ENCODE measurements at regions not wholly inside any gene's neighbourhood (a gene's known extent, or its start where the extent isn't known, plus 50 kb on each side); places are given as distances from the start of the nearest gene placed in this dataset.

DNA sequence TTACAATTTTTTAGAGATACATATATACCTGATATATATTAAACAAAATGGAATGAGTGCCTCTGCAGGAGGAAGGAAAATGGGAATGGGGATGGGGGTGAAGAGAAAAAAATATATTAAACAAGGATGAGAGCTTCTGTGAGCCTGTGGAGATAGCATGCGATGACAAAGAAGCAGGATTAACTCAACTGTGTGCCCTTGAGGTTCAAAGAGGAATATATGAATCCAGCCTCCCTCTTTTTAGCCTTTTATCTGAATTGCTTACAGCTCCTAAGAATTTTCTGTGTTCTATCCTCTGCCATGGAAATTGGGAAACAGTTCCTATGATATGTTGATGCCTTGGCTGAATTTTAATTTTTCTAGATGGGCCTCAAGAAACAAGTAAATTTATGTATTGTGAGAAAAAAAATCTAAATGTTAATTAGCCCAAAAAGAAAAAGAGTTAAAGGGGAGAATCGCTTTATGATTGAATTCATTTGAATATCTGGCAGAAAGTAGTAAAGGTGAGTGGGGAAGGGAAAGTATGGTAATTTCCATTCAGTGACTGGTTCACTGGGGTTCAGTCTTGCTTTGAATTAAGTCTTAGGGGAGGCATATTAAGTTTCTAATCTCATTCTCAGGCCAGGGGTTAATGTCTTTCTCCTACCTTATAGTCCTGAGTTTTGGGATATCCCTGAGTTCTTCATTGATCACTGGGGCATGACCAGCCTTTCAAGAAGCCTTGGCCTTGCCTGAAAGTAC, 106.3 kb upstream of the HMCN1 start:
- DNase-seq (ENCODE audit: low read depth) = no peak
- no peak overlapping the region for H3K4me3 ChIP-seq (ENCODE audit: low read length)
- TF ChIP-seq, protein P1, sequence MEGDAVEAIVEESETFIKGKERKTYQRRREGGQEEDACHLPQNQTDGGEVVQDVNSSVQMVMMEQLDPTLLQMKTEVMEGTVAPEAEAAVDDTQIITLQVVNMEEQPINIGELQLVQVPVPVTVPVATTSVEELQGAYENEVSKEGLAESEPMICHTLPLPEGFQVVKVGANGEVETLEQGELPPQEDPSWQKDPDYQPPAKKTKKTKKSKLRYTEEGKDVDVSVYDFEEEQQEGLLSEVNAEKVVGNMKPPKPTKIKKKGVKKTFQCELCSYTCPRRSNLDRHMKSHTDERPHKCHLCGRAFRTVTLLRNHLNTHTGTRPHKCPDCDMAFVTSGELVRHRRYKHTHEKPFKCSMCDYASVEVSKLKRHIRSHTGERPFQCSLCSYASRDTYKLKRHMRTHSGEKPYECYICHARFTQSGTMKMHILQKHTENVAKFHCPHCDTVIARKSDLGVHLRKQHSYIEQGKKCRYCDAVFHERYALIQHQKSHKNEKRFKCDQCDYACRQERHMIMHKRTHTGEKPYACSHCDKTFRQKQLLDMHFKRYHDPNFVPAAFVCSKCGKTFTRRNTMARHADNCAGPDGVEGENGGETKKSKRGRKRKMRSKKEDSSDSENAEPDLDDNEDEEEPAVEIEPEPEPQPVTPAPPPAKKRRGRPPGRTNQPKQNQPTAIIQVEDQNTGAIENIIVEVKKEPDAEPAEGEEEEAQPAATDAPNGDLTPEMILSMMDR (conservative IDR thresholded peaks at IDR 0.05; ENCODE audit: low read depth, low read length) = no peak

DNA sequence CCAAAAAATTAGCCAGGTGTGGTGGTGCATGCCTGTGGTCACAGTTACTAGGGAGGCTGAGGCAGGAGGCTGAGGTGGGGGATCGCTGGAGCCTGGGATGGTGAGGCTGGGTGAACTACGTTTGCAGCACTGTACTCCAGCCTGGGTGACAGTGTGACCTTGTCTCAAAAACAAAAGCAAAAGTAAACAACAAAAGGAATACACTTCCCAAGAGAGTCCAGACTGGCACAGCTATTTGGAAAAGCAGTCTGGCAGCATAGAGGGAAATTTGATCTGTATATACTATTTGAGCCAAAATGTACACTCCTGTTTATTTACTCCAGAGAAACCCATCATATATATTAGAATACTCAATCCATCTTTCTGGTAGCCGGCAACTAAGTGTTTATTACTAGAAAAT, 107.0 kb upstream of the HMCN1 start:
- H3K4me3 ChIP-seq (ENCODE audit: low read length) = no peak overlapping the region
- TF ChIP-seq, protein P1 (conservative IDR thresholded peaks at IDR 0.05; ENCODE audit: low read depth, low read length) = no peak
- DNase-seq (ENCODE audit: low read depth) = no peak

DNA sequence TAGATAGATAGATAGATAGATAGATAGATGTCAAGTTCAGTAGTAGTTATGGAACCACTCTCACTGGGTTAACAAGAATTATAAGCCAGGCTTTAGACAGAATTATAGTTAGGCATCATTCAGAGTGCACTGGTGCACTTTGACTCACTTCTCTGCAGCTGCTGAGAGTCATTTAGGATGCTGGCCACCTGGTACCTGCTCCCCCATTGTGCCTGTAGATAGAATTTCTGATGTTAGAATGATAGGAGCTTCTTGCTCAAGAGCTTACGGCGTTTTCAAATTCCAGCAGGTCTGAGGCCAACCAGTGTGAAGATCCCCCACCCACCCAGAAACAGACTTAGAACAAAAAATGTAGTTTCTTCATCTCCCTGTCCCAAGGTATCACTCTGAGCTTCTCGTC, 107.8 kb upstream of the HMCN1 start:
- no peak for DNase-seq (ENCODE audit: low read depth)
- H3K4me3 ChIP-seq (ENCODE audit: low read length) = no peak overlapping the region
- TF ChIP-seq, protein P1 (conservative IDR thresholded peaks at IDR 0.05; ENCODE audit: low read depth, low read length) = no peak

DNA sequence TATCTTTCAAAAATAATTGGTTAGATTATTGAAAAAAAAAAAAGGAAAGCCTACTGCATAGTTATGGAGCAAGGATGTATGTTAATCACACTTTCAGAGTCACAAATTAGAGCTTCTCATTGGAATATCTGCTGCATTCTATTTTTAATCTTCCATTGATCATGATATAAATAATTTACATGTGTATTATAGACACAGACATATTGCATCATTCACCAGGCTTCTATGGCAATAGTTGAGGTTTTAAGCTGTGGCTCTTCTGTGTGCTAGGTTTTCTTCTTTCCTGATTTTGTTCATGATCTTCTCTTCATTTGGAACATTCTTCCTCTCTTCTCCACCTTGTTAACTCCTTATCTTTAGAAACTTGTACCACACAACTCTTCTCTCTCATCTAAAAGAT, 123.2 kb upstream of the HMCN1 start:
- TF ChIP-seq, protein P1 (conservative IDR thresholded peaks at IDR 0.05; ENCODE audit: low read depth, low read length) = no peak
- no peak overlapping the region for H3K4me3 ChIP-seq (ENCODE audit: low read length)
- DNase-seq (ENCODE audit: low read depth) = no peak

DNA sequence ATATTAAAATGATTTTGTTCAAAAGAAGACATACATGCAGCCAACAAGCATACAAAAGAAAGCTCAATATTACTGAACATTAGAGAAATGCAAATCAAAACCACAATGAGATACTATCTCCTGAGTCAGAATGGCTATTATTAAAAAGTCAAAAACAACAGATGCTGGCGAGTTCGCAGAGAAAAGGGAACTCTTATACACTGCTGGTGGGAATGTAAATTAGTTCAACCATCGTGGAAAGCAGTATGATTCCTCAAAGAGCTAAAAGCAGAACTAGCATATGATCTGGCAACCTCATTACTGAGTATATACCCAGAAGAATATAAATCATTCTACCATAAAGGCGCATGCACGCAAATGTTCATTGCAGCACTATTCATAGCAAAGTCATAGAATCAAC, 126.0 kb upstream of the HMCN1 start:
- DNase-seq (ENCODE audit: low read depth) = no peak
- H3K4me3 ChIP-seq (ENCODE audit: low read length) = no peak overlapping the region
- TF ChIP-seq, protein P1 (conservative IDR thresholded peaks at IDR 0.05; ENCODE audit: low read depth, low read length) = no peak

DNA sequence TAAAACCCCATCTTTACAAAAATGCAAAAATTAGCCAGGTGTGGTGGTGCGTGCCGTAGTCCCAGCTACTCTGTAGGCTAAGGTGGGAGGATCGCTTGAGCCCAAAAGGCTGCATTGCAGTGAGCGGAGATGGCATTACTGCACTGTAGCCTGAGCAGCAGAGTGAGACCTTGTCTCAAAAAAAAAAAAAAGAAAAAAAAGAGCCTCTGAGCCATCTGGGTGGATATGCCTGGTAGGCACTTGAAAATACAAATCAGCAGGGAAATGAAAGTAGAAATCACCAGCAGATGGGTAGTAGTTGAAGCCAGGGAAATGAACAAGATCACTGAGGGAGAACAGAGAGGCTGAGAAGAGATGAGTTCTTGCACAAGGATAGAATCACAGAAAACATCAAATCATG, 131.0 kb upstream of the HMCN1 start:
- no peak overlapping the region for H3K4me3 ChIP-seq (ENCODE audit: low read length)
- DNase-seq (ENCODE audit: low read depth) = no peak

DNA sequence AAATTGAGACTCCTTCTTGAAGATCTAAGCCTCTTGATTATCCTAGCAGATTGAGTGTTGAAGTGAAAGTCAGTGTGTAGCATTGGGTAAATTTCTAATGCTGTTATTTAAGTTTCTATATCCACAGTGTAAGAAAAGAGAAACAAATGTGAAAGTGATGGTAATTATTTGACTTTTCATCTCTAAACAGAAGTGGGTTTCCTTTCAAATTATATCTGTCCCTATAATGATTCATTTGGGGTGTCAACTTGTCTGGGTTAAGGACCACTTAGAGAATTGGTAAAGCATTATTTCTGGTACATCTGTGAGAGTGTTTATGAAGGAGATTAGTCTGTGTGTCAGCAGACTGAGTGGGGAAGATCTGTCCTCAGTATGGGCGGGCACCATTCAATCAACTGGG, 133.0 kb upstream of the HMCN1 start:
- TF ChIP-seq, protein P1 (conservative IDR thresholded peaks at IDR 0.05; ENCODE audit: low read depth, low read length) = no peak
- no peak overlapping the region for H3K4me3 ChIP-seq (ENCODE audit: low read length)
- DNase-seq (ENCODE audit: low read depth) = no peak

More for the DNA sequence above, 131.0 kb upstream of the HMCN1 start:
- TF ChIP-seq, protein P1 (conservative IDR thresholded peaks at IDR 0.05; ENCODE audit: low read depth, low read length) = no peak
